ENCODE measurements at regions not wholly inside any gene's neighbourhood (a gene's known extent, or its start where the extent isn't known, plus 50 kb on each side); places are given as distances from the start of the nearest gene placed in this dataset.

- TF ChIP-seq EZH2 (IDR thresholded peaks at IDR 0.05; ENCODE audit: low read length, missing control alignments): no peak
- no peak for TF ChIP-seq CTCF (conservative IDR thresholded peaks at IDR 0.05 in 1 of 2, IDR thresholded peaks at IDR 0.05 in 1 of 2; ENCODE audit: low read depth in 1 of 2, low read length in 2 of 2)
Observed at GRCh38 chr6:811191-811590, 118.3 kb upstream of the EXOC2 start.
